Thoracic aorta (tissue), 2 donors: ENCODE measurements at regions not wholly inside any gene's neighbourhood (a gene's known extent, or its start where the extent isn't known, plus 50 kb on each side); places are given as distances from the start of the nearest gene placed in this dataset.

Experiments used
- ATAC-seq: fragments of 150-250 bp; one replicate; pipeline ENCODE4 v1.8.0; 2017; ENCODE audit warnings: low read depth; ENCODE audit not compliant: insufficient number of reproducible peaks, low FRiP score
- DNase-seq: peaks from one replicate; pipeline ENCODE4 v3.0.0-alpha.2; 2020; ENCODE audit warnings: low spot score
- H3K27ac ChIP-seq, 2 donors: fragments of 200-600 bp; sonication (generic); 1 replicate in 1 of 2; 2 replicates in 1 of 2; pipeline ENCODE4 v1.5.1; 2016; ENCODE audit warnings: mild to moderate bottlenecking in 2 of 2, moderate library complexity in 2 of 2
- H3K27me3 ChIP-seq: fragments of 200-600 bp; sonication (generic); replicated peaks from 2 replicates; pipeline ENCODE4 v1.6.0; 2016; ENCODE audit warnings: mild to moderate bottlenecking; ENCODE audit not compliant: insufficient read depth
- H3K36me3 ChIP-seq: fragments of 200-600 bp; sonication (generic); one replicate; pipeline ENCODE4 v1.5.1; 2016
- H3K4me1 ChIP-seq, 2 donors: fragments of 200-600 bp; sonication (generic); 1 replicate in 1 of 2; 2 replicates in 1 of 2; pipeline versions ENCODE4 v1.5.1 to v1.6.0; 2016; ENCODE audit warnings: low read depth in 2 of 2, mild to moderate bottlenecking in 1 of 2; ENCODE audit not compliant: control insufficient read depth in 1 of 2
- H3K4me3 ChIP-seq: fragments of 200-600 bp; sonication (generic); 2 replicates; pipeline ENCODE4 v1.5.1; 2016; ENCODE audit warnings: mild to moderate bottlenecking
- H3K9me3 ChIP-seq: fragments of 200-600 bp; sonication (generic); 2 replicates; pipeline ENCODE4 v1.5.1; 2016
- CTCF ChIP-seq: fragments of 200-600 bp; sonication (generic); IDR thresholded peaks from one replicate; pipeline ENCODE4 v1.5.1; 2019; ENCODE audit warnings: antibody characterized with exemption

GRCh38 chr6:134630508-134631121 lies 312.7 kb upstream of the SGK1 start:
- H3K27ac ChIP-seq: no peak overlapping the region
- no peak for DNase-seq
- no peak overlapping the region for H3K4me3 ChIP-seq
- H3K4me1 ChIP-seq: no peaks in the 10 kb centered on the region
- H3K36me3 ChIP-seq: no peaks in the 10 kb centered on the region
- H3K9me3 ChIP-seq: no peaks in the 10 kb centered on the region
- TF ChIP-seq CTCF: no peak
- no peaks in the 10 kb centered on the region for H3K27me3 ChIP-seq
- ATAC-seq: no peak

GRCh38 chr6:134628154-134628553 lies 310.2 kb upstream of the SGK1 start:
- DNase-seq: no peak
- Histone ChIP-seq H3K27ac (no peak overlapping the region), H3K36me3 (no peaks in the 10 kb centered on the region), H3K4me1 (no peaks in the 10 kb centered on the region), H3K27me3 (no peaks in the 10 kb centered on the region), H3K4me3 (no peak overlapping the region), H3K9me3 (no peaks in the 10 kb centered on the region)
- no peak for ATAC-seq
- TF ChIP-seq CTCF: no peak

GRCh38 chr6:134627707-134628106 lies 309.8 kb upstream of the SGK1 start:
- no peak for TF ChIP-seq CTCF
- ATAC-seq: no peak
- no peak for DNase-seq
- Histone ChIP-seq H3K4me3 (no peak overlapping the region), H3K4me1 (no peaks in the 10 kb centered on the region), H3K27me3 (no peaks in the 10 kb centered on the region), H3K9me3 (no peaks in the 10 kb centered on the region), H3K36me3 (no peaks in the 10 kb centered on the region), H3K27ac (no peak overlapping the region)

- Histone ChIP-seq H3K27ac (no peak overlapping the region), H3K4me1 (no peaks in the 10 kb centered on the region), H3K36me3 (no peaks in the 10 kb centered on the region), H3K9me3 (no peaks in the 10 kb centered on the region), H3K4me3 (no peak overlapping the region), H3K27me3 (no peaks in the 10 kb centered on the region)
- DNase-seq (no peak), ATAC-seq (no peak)
- no peak for TF ChIP-seq CTCF
These were observed 308.7 kb upstream of the SGK1 start for GRCh38 chr6:134626589-134626988.

- Histone ChIP-seq H3K27ac (no peak overlapping the region), H3K9me3 (no peaks in the 10 kb centered on the region), H3K27me3 (no peaks in the 10 kb centered on the region)
These were observed 308.2 kb upstream of the SGK1 start for GRCh38 chr6:134626086-134626485.

More at GRCh38 chr6:134626086-134626485, 308.2 kb upstream of the SGK1 start:
- DNase-seq (no peak), ATAC-seq (no peak)
- TF ChIP-seq CTCF: no peak
- H3K4me3 ChIP-seq: no peak overlapping the region
- no peaks in the 10 kb centered on the region for H3K36me3 ChIP-seq
- no peaks in the 10 kb centered on the region for H3K4me1 ChIP-seq
